NCI-H82 (cell line): ENCODE measurements at regions not wholly inside any gene's neighbourhood (a gene's known extent, or its start where the extent isn't known, plus 50 kb on each side); places are given as distances from the start of the nearest gene placed in this dataset.
A peak's percentile ranks its signal among the peaks of the same experiment; 100 is the strongest.
"Not testable (repeated sequence)": the region's sequence is repeated elsewhere in the genome, so short reads cannot be mapped to it uniquely, and the experiment has no call there.

ENCODE experiments used
- DNase-seq: peaks from one replicate; lab custom pipeline; 2025; lab: John Stamatoyannopoulos, UW

DNA sequence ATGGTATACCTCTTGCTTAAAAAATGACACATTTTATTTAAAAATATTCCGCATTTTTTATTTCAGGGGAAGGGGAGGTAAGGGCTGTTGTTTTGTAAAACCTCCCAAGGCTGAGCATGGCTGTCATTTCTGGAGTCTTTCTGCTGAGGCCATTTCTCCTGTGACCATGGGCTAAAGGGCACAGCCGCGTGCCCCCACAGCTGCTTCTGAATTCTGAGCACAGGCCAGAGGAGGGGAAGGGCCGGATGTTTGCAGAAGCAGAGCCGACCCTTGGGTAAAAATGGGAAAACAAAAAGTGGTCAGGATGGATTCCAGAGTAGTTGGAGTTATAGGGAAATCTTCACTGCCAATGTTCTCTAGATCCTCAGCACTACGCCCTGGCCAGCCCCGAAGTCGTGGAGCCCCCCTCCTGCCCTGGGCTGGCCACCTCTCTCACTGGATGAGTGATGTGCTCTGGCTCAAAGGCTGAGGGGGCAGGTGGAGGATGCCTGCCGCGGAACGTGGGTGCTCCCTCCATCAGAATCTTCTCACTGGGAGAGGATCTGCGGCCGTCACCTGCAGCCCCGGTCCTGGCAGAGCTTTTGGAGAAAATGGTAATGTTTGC lies 131.3 kb upstream of the ZEB1 start:
- no peak for DNase-seq

DNA sequence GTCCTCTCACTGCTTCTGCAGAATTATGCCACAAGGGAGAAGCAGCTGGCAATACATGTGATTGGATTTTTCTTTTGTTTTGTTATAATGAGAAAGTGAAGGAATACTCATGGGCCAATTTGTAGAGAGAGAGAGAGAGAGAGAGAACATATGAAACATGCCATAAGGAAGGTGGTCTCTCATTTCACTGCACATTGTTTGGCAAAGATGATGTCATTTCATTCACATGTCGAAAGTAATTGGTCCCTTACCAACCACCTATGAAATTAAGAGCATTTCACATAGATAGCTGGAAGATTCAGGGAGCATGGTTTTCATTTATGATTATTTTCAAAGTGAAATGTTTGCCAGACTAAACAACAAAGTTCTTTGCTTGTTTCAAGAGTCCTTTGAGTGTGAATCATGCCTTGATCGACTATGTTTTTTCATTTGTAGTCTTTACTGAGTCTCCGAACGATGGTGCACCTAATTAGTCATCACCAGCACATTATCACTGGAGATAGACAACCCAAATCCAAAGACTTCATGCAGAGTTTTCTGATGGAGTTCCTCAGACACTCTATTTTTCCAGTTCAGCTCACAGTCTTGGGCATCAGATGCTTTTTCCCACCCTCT lies 130.1 kb upstream of the ZEB1 start:
- DNase-seq = no peak

DNA sequence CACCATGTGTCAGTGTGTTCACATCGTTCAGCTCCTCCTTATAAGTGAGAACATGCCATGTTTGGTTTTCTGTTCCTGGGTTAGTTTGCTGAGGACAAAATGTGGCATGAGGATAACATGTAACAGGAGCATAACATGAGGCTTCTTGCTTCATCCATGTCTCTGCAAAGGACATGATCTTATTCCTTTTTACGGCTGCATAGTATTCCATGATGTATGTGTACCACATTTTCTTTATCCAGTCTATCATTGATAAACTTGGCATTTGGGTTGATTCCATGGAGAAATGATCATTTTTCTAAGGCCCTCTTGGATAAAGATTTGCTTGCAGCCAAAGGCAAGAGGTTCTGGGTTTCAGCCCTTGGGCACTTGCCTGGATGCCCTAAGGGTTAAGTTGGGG lies 128.5 kb upstream of the ZEB1 start:
- DNase-seq = no peak

DNA sequence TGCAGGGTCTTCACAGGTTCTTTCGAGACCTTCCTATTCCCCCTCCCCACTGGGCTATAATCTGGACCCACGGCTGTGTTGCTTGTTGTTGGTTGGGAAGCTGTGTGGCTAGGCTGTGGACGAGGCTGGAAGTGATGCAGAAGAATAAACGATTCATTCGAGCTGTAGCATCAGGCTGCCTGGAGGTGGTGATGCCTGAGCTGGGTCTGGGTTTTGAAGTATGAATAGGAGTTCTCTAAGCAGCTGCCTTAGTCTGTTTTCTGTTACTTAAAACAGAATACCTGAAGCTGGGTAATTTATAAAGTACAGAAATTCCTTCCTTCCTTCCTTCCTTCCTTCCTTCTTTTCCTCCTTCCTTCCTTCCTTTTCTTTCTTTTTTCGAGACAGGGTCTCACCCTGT lies 126.5 kb upstream of the ZEB1 start:
- DNase-seq = no peak

DNA sequence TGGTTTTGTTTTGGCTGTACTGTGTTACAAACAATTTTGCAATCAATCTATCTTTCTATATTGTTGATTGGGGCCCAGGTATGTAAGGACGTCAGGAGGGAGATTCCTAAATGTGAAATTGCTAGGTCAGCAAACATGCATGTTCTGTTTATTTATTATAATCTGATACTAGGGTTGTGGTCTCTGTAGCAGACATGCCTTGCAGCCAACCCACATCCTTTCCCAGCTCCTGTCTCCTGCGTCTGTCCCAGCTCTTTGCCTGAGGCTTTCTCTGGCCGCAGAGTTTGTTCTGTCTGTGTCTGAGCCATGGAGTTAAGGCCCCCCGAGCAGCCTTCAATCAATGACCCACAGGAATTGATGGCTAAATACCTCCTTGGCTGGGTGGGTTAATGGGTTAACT lies 124.0 kb upstream of the ZEB1 start:
- peak; percentile 0 for DNase-seq

DNA sequence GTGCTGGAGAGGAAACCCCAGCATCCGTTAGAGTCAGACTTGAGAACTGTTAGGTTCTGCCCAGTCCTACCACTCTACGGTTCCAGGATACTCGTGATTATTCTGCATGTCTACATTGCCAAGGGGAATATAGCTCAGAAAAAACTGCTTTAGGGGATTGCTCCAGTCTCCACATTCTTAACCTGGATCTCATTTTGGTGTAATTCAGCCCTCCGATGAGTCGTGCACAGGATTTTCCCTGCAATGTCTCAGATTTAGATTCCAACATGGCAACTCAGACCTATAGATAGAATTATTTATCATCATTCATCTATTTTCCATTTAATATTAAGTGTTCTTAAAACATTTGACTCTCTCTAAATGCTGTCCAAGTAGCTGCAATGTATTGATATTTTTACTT lies 121.1 kb upstream of the ZEB1 start:
- DNase-seq = no peak

DNA sequence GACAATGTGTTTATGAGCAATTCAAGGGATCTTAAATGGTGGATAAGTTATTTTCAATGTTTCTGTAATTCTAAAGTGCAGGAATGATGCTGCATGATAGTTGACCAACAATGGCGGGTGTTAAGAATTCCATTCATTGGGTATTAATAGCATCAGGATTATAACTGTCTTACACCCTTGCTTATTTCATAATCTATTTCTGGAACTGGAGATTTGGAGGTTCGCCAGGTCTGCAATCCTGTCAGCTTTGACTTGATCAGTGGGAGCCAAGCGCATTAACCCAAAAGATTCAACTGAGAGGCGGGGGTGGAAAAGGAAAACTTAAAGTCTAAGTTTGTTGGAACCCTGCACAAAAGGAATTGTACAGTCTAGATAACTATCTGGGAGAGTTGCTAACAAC lies 114.9 kb upstream of the ZEB1 start:
- DNase-seq = peak; percentile 4

DNA sequence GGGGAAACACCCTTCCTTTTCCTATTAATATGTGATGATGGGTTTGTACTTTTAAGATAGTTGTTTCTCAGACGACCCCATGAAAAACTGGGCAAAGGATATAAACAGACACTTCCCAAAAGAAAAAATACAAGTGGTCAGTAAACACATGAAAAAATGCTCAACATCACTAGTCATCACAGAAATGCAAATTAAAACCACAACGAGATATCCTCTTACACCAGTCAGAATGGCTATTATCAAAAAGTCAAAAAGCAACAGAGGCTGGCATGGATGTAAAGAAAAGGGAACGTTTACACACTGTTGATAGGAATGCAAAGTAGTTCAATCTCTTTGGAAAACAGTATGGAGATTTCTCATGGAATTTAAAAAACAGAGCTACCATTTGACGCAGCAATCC lies 111.4 kb upstream of the ZEB1 start:
- no peak for DNase-seq

DNA sequence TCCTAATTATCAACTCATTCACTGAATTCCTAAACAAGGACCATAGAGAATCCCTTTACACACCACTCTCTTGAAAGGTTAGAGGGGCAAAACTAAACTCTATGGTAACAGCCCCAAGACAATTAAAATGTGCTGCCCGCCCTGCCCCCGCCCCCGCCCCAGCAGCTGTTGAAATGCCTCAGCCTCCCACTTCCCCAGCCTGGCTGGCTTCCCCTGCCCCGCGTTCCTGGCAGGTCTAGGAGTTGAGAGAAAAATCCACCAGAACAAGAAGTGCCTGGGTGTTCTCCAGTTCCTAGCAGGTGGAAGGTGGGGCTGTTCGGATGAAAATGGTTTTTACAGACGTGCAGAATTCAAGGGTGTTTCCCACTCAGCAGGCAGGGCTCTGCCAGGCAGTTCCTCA lies 109.5 kb upstream of the ZEB1 start:
- no peak for DNase-seq

DNA sequence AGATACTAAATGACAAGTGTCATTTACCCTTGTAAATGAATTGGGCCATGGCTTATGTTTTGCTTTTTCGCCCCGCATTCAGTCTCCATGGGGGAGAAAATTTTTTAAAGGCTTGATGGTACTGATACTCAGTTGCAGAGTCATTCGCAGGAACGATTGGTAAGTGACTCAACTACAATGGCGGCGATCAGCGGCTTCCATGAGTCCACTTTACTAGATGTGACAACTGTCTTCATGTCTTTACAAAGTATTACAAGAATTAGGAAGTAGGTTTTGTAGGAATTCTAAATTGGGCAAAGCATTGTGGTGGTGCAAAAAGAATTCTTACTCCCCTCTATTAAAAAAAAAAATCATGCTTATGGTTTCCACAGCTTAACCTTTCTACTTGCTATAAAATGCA lies 108.8 kb upstream of the ZEB1 start:
- DNase-seq = no peak

DNA sequence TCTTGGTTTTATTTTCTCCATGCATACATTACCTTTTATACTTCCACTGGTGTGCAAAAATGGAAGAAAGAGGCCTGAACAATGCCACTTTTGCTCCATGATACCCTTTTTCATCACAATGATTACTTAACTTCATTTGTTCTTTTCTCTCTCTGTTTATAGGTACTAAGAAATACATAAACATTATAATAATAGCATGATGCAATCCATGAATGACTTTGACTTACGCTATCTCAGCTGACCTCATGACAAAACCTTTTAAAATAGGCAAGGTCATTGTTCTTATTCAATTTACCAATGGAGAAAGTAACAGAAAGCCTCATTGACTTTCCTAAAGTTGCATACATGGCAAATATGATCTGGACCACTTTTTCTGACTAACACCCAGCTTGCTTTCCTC lies 105.1 kb upstream of the ZEB1 start:
- DNase-seq = no peak

DNA sequence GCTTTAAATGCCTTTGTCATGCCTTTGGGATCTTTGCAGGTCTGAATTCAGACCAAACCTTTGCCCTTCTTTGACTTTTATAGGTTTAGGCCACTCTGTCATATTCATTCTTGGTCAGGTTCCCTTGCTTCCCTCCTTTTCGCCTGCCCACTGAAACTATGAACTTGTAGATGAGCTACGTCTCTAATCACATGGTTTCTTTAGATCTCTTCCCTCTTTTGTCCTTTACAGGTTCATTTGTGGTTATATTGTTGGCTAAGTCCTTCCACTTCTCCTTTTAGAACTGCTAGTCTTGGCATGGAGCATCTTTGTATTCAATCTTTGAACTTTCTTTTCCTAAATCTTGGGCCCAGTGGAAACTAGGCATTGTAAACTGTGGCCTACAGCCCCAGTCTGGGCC lies 104.0 kb upstream of the ZEB1 start:
- DNase-seq = no peak

DNA sequence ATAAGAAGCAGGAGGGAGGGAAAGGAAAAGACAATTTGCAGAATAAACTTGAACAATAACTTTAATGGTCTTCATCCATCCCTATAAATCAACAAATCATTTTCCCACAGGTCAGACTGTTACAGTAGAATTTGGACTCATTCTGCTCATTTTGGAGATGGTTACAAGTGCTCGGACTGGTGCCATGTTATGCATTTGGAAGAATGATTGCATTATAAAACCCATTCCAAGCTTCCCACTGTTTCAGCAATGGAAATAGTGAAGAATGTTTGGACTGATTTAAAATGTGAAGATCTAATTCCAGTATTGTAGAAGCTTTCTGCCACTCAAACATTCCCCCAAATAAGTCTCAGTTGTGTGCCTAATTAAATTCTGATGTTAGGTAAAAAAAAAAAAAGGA lies 99.7 kb upstream of the ZEB1 start:
- no peak for DNase-seq

DNA sequence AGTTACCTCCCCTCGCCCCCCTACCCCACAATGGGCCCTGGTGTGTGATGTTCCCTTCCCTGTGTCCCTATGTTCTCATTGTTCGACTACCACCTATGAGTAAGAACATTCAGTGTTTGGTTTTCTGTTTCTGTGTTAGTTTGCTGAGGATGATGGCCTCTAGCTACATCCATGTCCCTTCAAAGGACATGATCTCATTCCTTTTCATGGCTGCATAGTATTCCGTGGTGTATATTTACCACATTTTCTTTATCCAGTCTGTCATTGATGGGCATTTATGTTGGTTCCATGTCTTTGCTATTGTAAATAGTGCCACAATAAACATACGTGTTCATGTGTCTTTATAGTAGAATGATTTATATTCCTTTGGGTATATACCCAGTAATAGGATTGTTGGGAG lies 90.2 kb upstream of the ZEB1 start:
- DNase-seq = not testable (repeated sequence)

DNA sequence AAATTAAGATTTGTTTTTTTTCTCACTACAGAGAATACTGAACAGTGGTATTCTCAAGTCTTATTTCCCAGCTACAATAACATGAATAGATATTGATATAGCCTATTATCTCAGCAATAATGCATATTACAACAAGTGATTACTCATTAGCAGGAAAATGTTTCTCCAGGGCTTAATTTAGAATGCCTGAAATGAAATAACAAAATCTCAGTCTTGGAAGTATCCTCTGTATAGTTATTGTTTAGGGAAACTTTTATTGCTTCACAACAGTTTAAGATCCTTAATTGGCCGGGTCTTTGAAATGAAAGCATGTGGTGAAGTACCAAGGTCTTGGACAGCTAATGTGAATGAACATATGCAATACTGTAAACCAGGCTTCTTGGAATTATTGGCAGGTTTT lies 79.1 kb upstream of the ZEB1 start:
- no peak for DNase-seq

DNA sequence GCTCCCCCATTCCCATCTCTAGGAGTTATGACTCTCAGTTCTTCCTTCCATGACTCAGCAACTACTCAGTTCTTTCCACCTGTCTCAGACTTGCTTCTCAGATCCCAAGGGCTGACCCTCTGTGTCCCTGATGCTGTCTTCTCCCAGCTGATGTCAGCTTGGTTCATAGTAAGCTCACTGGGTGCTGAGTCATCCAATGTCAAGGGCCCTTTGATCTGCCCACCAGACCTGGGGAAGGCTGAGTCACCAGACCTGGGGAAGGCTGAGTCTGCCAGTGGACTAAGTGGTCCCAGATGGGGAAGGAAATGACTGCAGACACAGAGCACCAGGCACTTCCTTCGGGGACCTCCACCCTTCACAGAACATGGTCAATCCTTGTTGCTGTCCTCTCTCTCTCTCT lies 76.1 kb upstream of the ZEB1 start:
- peak; percentile 11 for DNase-seq

DNA sequence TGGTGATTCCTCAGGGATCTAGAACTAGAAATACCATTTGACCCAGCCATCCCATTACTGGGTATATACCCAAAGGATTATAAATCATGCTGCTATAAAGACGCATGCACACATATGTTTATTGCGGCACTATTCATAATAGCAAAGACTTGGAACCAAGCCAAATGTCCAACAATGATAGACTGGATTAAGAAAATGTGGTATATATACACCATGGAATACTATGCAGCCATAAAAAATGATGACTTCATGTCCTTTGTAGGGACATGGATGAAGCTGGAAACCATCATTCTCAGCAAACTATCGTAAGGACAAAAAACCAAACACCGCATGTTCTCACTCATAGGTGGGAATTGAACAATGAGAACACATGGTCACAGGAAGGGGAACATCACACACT lies 67.9 kb upstream of the ZEB1 start:
- not testable (repeated sequence) for DNase-seq

DNA sequence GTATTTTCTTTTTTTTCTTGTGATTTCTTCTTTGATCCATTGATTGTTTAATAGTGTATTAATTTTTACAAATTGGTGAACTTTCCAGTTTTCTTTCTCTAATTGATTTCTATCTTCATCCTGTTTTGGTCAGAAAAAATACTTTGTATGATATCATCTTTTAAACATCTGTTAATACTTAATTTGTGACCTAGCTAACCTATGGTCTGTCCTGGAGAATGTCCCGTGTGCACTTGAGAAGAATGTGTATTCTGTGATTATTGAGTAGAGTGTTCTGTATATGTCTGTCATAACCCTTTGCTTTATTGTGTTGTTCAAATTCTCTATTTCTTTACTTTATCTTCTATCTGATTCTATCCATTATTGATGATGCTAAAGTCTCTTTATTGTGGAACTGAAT lies 65.8 kb upstream of the ZEB1 start:
- DNase-seq = no peak

DNA sequence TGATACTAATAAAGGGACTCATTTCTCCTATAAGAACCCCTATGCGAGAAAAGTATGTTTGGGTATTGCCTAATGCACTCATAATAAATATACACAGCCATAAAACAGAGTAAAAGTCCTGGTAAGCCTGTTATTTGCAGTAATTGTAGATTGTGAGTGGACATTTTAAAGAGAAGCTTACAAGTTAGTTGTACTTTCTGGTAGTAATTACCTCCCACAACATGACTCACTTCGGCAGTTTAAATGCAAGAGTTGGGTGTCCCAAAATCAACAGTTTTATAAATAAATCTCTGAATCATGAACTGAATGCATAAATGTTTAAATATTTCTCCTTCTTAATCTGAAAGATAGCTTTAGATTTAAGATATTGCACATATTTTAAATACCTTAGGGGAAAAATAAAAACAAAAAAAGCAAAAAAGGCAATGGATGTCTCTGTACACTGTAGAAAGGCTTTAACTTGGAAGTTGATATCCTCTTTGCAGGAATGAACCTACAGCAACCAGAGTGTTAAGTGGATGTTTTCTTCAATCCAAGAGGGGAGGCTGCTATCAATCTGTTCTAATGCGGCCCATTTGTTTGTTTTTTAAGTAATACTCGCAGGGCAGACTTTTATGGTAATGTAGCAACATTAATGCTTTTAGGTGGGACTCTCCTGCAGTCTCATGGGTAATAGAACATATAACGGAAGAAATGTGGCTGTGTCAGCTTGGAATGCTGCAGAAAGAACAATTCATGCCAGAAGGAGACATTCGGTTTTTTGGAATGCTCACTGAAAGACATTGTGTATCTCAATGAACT lies 57.3 kb upstream of the ZEB1 start:
- no peak for DNase-seq

DNA sequence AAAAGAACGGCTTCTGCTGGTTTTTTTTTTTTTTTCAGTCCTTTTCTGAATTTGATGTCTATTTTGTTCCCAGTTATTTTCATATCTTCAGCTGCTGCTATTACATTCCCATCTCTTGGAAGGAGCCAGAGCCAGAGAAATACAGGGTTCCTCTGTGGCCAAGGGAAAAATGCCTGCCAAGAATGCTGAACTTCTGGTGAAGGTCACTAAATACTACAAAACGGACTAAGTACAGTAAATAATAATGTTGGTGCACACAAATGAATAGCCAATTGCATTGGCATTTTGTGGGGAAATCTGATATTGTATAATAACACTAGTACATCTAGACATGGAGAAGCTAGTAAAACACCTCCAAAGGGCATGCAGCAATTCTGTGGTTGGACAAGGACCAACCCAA lies 56.3 kb upstream of the ZEB1 start:
- no peak for DNase-seq

DNA sequence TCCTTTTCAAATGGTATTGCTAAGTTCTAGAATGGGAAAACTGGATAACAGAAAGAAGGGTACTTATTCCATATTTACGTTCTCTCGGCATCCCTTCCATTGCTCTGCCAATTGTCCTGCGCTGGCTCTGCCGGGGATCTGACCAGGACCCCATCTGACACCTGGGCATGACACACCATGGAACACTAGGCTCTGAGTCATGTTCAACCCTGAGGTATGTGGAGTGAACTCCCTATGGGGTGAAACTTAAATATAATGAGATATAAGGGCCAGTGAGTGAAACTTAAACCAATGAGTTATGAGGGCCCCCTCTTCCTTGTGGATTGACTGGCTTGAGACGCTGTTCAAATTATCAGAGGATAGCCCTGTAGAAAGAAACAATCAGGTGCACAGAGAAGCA lies 55.1 kb upstream of the ZEB1 start:
- DNase-seq = no peak

DNA sequence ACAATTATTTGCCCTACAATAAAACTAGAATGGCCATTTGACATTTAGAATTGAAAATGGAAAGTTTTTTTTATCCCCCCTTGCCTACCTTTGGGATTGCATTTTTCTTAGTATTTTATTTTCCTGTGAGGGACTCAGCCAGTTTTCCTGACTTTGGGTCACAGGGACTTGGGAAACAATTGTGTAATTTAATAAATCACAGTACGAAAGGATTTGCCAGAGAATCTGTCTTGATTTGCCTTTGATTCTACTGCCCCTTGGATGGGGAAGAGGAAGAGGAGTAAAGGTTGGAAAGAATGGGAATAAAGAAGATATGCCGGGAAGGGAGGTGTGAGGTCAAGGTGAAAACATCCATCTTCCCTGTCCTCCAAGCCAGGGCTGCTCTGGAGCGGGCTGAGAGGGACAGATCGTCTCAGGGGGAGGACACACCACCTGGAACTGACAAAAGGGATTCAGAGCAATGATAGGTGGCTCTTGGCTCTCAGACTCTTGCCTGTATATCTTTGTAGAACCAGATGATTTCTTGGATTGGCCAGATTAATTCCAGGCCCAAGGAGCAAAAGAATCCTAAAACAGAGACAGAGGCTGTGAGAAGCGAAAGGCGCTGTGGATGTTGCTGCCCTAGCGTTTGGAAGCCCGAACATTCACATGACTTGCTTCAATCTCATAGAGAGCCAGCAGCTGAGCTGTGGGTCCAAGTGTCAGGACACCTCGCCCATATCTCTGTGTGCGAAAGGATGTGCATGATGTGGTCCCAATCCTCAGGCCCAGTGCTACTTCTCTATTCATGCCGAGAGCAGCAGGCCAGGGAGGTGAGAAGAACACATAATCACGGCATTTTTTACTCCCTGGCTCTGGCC lies 50.3 kb upstream of the ZEB1 start:
- DNase-seq = no peak
